DMS 273 (cell line): ENCODE measurements at regions not wholly inside any gene's neighbourhood (a gene's known extent, or its start where the extent isn't known, plus 50 kb on each side); places are given as distances from the start of the nearest gene placed in this dataset.
"Not testable (repeated sequence)": the region's sequence is repeated elsewhere in the genome, so short reads cannot be mapped to it uniquely, and the experiment has no call there.

Experiments
- DNase-seq: peaks from one replicate; lab custom pipeline; 2025; ENCODE audit not compliant: unreplicated experiment; lab: John Stamatoyannopoulos, UW

DNA sequence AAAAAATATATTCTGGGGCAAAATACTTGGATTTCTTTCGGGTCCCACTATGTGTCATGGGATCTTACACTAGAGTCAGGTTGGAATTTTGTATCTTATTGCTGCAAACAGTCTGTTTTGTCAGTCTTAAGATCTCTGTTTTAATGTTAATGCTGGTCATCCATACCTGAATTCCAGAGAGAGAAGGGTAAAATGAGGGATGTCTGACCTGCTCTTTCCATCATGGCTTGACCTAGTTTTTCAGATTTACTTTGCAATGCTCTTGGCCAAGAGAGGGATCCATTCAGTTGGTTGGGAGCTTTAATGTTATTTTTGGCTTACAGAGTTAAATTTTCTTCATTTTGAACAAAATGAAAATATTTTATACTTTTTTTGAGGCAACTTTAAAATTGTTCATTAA lies 117.2 kb downstream of the CASP12 start:
- DNase-seq = no peak

DNA sequence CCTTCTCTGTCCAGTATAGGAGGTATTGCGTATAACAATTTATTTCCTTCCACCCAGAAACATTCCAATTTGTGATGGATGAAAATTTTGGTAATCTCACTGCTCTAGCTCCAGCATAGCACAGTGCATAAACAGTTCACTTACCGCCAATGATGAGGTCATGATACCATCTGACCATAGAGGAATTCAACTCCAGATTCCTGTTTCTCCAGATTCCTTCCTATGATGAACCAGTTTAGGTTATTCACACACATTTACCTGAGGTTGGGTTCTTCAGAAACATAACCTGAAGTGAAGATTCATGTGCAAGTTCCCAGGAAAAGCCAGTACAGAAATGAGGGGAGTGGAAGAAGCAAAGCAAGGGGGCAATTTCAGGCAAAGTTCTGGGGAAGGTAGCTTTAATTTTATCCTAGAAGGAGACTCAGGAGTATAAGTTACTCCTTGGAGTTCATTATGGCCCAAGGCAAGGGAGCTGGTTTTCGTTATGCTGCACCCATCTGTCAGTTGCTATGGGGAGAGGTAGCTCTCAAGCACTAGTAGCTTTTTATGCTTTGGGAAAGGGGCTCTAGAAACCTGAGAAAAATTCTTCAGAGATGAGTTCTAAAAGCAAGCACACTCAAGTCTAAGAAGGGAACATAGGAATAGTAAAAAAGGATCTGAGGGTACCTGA lies 121.6 kb downstream of the CASP12 start:
- DNase-seq = no peak

DNA sequence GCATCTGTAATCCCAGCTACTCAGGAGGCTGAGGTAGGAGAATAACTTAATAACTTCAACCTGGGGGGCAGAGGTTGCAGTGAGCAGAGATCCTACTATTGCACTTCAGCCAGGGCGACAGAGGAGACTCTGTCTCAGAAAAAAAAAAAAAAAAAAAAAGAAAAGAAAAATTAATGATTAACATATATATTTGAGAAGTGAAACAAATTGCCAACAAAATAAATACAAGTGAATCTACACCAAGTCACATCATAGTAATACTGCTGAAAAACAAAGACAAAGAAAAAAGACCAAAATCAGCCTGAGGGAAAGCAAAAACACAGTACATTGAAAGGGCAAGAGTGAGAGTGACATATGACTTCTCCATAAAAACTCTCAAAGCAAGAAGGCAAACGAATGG lies 123.7 kb downstream of the CASP12 start:
- no peak for DNase-seq

DNA sequence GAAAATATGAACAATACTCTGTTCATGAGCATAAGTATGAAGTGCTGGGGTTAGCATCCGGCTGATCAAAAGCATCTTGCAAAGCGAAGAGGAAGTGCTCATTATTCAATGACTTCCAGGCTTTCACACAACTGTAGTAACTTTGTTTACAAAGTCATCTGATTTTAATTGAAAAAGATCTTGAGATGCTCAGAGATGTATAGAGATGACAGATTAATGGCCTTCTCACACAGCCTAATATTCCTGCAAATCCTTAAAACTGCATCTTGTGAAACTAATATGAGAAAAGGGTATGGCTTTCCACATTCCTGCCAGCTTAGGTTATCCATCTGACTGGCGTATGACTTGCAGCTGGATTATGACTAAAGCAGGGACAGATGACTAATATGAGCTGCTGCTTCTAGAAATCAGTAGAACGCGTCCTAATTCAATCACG lies 125.4 kb downstream of the CASP12 start:
- no peak for DNase-seq

DNA sequence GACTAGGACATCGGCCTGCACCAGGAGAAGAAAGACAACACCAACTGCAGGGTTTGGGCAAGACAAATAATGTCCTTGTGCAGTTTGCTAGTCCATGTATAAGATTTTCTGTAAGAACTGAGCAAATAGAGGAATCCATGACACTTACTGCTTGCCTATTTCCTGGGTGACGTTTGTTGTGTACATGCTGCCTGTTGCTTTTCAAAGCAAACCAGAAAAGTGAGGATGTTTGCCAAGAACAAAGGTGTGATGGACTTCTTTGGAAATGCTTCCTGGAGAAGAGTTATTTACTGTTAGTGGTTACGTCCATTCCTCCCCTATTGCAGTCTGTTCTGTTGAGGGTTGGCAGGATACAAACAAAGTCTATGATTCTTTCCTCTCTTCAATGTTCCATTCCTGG lies 126.5 kb downstream of the CASP12 start:
- DNase-seq = no peak

DNA sequence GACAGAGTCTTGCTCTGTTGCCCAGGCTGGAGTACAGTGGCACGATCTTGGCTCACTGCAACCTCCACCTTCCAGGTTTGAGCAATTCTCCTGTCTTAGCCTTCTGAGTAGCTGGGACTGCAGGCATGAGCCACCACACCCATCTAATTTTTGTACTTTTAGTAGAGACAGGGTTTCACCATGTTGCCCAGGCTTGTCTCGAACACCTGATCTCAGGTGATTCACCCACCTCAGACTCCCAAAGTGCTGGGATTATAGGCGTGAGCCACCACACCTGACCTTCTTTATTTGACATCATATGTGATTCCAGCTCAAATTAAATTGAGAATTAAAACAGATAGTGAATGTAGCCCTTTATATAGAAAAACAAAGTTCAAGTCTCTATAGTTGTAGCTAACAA lies 127.2 kb downstream of the CASP12 start:
- DNase-seq = not testable (repeated sequence)

DNA sequence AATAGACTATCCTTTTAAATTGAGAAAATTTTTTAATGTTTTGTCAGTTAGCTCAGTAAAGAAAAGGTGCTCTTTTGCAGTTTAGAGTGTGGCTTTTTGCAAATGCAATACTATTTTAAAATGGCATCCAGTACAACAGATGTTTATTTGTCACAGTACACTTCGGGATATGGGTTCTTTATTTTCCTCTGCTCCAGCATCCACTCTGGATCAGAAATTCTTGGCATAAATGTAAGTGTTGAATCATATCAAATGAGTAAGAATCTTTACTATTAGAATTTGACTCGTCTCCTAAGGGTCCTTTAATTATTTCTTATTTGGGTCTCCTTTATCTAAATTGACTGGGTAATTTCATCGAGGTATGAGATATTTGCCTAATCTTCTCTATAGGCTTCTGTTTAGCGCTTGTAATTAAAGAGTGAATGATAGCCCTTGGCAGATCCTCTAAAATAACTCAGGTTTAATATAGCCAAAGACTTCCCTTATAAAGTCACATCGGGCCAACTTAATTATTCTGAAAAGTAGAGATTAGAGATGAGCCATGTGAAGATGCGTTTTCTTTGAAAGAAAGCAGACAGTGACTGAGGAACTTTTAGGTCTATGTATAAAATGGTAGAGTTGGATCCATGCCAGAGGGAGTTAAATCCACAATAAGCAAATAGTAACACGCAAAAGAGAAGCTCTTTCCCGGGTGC lies 132.7 kb downstream of the CASP12 start:
- DNase-seq = peak; percentile 13

DNA sequence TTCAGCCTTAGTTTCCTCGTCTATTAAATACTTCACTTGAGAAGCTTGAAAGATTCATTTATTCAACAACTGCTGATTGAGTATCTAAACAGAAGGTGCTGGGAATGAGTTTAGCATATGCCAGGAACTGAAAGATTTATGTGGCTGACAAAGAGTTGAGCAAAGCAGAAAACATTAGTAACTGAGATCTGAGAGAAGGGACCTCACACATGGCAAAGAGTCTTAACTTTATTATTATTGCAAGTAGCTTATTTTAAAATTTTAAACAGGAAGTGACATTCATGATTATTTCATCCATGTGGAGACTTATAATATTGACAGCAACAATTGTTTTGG lies 133.6 kb downstream of the CASP12 start:
- peak; percentile 42 for DNase-seq

DNA sequence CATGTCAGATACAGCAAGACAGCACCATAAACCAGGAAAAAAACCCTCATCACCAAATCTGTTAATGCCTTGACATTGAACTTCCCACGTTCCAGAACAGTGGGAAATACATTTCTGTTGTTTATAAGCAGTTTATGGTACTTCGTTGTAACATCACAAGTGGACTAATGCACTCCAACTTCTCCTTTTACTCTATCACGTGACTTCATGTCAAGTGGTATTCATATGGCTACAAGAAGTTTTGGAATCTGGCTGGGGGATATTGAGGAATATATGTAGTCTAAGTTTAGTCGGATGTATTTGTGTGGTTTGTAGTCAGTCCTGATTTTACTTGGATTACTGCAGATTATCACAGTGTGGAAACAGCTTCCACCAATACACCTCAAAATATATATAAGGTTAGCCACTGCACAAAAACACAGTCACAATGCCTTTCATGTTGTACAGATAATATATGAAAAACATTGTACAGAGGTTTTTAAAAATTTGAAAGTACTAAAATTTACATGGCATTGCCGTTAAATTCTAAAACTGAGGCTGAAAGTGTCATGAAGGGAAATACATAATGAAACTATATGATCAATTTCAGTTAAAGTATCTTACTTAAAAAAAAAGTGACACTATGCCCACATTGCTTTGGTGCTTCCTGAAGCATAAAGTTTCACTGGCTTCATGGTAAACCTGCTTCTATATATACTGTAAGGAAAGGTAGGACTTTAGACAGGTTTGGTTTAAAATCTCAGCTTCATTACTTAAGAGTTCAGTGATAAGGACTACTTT lies 134.1 kb downstream of the CASP12 start:
- DNase-seq = no peak

DNA sequence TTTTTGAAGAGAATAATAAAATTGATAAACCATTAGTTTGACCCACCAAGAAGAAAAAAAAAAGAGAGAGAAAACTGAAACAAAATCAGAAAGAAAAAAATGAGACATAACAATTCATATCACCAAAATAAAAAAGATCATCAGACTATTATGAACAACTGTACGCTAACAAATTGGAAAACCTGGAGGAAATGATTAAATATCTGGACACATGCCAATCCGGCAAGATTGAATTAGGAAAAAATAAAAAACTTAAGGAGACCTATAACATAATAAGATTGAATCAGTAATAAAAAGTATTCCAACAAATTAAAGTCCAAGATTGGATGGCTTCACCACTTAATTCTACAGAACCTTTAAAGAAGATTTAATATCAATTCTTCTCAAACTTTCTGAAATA lies 136.7 kb downstream of the CASP12 start:
- no peak for DNase-seq

DNA sequence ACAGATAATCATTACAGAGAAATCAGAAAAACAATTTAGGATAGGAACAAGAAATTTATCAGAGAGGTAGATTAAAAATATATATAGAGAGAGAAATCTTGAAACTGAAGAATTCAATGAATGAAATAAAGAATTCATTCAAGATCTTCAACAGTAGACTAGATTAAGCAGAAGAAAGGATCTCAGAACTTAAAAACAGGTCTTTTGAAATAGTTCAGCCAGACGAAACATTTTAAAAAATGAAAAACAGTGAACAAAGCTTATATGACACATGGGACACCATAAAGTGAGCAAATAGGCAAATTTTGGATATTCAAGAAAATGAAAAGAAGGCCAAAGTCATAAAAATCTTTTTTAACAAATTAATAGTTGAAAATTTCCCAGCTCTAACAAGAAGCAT lies 138.8 kb downstream of the CASP12 start:
- DNase-seq = no peak

DNA sequence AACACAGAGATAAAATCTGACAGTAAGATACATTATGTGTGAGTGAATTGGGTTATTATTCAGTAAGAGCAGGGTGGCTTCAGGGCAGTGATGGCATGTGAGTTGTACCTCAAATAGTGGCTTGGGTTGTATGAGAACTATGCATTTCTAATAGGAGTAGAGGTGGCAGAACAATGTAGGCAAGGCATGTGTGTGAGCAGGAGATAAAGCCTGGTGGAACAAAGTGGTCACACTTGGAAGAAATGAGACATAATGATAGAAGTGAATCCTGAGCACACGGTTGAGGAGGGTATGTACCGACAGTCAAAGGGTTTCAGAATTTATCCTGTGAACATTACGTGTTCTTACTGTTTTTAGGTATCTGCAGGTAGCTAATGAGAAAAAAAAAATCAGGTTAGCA lies 159.3 kb downstream of the CASP12 start:
- DNase-seq = no peak

DNA sequence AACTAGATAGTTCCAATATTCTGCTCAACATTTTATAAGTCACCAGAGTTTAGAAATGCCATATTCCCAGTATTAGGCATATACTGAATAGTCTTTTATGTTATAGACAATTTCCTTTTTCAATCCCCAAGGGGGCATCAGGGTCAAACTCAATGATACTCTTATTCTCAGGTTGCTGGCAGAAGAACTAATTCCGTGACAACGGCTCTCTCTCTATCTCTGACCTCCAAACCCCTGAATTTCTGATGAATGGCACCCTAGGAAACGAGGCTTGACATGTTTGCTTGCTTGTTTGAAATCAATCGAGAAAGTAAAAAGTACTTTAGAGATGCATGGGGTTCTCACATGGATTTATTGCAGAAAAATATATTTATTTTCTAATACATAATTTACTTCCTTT lies 160.1 kb downstream of the CASP12 start:
- DNase-seq = no peak

DNA sequence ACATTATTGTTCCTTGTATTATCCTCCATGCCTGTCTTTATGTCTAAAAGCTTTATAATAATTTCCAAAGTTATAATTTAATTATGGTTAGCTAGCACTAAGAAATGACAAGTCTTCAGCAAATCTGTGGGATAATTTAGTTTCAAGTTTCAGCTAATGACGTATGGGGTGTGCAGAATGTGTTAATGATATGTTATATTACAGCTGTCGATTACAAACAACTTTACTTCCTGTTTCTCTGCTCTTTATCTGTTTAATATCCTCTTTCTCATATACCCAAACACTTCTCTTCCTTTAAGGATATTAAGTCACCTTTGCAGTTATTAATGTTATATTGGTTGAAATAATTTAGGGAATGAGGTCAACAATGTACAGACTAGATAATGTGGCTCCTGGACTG lies 161.8 kb downstream of the CASP12 start:
- DNase-seq = no peak

DNA sequence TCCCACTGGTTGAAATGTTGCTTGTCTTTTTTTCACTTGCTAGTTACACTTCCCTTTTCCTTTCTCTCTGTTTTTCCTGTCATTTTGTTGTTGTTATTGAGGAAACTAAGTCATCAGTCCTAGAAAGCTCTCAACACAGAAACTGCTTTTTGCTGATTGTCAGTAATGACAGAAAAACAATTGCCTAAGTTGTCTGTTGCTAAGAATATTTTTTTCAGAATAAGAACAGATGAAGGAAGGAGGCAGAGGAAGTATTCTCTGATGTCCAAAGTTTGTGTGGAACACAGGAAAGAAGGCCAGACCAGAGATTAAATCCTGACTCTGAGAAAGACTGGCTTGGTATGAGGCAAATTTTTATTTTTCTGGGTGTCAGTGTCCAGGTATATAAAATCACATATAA lies 163.3 kb downstream of the CASP12 start:
- no peak for DNase-seq

DNA sequence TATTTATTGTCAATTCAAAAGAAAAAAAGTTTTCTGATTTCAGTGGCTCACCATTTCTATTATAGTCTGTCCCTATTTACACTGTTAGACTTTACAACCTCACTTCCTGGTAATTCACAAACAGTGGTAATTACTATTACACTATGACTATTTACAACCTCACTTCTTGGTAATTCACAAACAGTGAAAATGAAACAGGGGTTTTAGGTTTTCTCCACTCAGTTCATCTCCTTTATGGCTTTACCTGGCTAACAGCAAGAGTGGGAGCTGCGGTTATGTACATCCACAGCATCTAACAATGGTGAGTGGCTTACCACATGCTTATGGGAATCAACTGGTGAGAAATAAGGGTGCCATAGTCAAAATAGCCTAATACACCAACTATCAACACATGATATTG lies 166.4 kb downstream of the CASP12 start:
- DNase-seq = no peak

DNA sequence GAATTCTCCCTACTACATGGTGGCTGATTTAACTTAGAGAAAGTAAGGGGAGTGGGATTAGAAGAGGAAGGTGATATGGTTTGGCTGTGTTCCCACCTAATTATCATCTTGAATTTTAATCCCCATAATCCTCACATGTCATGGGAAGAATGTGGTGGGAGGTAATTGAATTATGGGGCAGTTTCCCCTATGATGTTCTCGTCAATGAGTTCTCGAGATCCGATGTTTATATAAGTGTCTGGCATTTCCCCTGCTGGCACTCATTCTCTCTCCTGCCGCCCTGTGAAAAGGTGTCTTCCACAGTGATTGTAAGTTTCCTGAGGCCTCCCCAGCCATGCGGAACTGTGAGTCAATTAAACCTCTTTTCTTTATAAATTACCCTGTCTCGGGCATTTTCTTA lies 169.3 kb downstream of the CASP12 start:
- no peak for DNase-seq

DNA sequence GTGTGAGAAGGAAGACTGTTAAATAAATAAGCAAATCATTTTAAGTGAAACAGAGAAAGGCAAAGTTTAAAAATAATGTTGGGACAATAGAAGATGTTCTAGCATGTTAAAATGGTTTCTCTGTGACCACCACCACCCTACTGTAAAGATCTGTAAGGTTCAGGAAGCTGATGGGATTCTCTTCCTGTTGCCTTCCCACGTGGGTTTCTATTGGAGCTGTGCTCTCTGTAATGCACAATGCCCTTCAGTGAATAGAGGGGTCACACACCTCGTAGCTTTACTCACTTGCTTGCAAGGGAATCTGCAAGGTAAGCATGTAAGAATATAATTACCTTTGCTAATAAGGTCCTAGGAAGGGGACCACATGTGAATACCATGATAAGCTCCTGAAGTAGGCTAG lies 170.5 kb downstream of the CASP12 start:
- no peak for DNase-seq

DNA sequence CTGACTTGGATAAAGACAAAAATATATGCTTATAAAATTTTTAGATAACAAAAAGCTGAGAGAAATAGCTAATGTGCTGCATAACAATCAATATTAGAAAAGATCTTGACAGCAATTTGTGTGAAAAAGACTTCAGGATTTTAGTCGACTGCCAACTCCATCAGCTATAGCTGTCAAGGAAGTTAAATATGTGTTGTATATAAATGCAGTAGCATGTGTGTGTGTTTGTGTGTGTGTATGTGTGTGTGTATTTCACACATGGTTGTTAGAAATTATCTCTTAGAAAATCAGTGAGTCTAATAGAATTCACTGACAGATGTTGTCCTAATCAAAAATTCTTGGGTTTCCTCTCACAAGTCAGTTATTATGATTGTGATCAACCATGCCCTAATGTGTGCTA lies 171.2 kb downstream of the CASP12 start:
- peak; percentile 25 for DNase-seq

DNA sequence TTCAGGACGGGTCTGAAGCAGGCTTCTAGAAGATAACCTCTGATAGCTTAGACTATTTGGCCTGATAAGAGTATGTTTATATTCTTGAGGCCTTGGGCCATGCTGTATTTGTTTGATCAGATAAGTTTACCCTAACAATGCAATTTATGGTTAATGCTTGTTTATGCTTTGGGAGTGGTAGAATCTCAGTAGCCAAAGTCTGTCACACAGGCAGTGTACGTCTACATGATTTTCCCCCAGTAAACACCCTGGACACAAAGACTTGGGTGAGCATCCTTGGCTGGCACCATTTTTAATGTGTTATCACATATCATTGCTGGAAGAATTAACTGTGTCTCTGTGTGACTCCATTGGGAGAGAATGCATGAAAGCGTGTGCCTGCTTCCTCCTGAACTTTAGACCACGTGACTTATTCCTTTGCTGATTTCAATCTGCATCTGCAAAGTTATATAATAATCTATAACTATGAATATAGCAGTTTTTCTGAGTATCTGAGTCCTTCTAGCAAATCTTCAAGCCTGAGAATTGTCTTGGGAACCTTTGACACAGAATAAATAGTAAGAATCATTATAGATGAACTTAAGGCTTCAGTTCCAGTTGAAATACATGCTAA lies 172.4 kb downstream of the CASP12 start:
- no peak for DNase-seq

DNA sequence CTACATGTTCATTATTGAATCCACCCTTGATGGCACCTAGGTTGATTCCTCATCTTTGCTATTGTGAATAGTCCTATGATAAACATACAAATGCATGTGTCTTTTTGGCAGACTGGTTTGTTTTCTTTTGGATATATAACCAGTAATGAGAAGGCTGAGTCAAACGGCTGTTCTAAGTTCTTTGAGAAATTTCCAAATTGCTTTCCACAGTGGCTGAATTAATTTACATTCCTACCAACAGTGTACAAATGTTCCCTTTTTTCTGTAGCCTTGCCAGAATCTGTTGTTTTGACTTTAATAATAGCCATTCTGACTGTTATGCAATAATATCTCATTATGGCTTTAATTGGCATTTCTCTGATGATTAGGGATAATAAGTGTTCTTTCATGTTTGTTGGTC lies 184.9 kb downstream of the CASP12 start:
- DNase-seq = no peak
